Activated CD4-positive, alpha-beta T cell treated with anti-CD3 and anti-CD28 coated beads, Interleukin-2, Interleukin-4, amounts not matched to agents 100 ng/mL and 50 ng/mL, durations not matched to agents 16 hours and 8 hours (primary cell): ENCODE measurements at regions not wholly inside any gene's neighbourhood (a gene's known extent, or its start where the extent isn't known, plus 50 kb on each side); places are given as distances from the start of the nearest gene placed in this dataset.

Experiments
- DNase-seq: peaks from one replicate; pipeline ENCODE4 v3.0.0-alpha.2; 2020; ENCODE audit warnings: low spot score

DNA sequence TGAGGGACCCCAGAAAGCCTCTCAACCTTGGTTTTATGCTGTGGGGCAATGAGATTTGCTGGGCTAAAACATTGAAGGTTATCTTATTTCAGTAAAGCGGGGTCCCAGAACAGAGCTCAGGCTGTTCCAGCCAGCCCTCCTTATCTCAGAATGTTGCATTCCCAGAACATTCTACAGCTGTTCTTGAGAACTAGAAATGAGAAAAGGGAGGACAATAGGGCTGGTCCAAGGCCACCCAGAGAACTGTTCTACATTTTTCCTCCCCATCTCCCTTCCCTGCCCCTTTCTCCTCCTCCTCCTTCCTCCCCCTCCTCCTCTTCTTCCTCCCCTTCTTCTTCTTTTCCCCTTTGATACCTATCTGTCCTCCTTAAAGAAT, 70.4 kb upstream of the SLC7A11 start:
- no peak for DNase-seq

DNA sequence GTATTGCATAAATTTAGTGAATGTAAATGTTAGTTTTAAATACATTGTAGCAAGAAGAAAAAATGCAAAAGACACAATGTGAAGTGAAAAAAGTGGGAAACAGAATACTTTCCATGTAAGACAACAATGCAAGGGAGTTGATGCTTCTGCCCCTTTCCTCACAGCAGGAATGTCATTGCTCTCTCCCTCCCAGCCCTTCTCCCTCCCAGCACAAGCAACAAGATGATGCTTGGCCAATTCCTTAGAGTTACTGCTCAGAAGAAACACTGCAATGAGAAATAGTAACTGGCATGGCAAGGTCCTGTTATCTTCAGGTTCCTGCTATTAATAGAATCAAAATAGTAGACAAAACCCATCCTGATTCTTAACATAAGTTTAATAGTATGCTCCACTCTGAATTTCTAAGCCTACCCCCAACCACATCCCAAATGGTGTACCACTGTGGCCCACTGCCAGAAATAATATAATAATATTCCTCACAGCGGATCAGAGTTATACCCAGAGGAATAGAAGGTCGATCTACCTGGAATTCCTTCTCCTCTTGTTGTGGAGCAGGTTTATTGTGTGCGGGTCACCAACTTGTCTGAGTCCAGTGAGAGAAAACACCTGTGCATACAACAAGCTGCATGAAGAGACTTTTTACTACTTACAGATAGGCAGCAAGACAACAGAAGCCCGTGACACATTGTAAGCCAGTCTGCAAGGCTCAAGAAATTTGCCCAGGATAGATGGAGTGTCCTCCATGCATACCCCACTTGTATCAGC, 69.8 kb upstream of the SLC7A11 start:
- no peak for DNase-seq

DNA sequence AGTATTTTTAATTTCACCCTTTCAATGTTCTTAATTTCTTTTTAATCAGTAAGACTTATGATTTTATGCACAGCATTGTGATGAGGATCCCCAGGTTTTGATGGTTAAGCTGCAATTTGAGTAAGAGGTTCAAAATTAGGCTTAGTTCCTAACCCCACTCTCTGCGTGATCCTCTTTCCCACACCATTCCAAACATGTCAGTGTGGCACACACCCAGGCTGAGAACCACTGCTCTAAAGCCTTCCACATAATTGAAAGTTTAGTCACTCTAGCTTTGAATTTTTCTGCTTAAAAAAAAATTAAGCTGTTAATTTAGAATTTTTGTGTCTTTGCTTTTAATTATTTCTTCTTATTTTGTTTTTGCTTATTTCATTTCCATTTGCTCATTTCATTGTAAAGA, 68.8 kb upstream of the SLC7A11 start:
- DNase-seq = no peak

DNA sequence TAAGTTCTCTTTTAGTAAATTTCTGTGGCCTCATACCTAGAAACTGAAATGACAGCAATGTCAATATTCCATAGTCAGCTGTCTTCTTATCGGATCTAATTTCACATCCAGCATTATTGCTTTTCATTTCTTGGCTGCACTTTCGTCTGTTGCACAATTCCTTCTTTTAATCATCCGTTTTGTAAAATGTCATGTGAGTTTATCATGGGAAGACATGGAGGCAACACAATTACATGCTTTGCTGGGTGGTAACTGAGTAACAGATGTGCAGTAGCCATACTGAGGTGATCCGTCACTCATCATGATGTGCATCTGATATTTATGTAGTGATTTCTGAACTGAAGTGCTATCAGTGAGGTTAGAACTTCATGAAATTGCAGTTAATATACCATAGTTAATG, 68.3 kb upstream of the SLC7A11 start:
- no peak for DNase-seq

DNA sequence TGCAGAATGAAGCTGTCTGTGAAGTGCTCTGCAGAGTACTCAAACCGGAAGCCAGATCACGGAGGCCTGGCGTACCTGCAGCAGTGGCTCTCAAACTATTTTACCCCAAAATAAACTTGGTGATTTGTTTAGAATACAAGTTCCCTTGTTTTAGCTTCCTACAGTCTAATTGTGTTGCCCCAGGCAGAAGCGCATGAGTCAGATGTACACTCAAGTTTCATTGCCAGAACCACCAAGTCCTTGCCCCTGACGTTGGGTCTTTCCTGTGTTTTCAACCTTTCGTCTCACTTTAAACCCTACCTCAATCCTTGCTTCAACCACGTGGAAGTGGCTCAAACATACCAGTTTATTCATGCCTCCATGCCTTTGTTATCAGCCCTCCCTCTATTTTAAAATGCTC, 66.2 kb upstream of the SLC7A11 start:
- no peak for DNase-seq

DNA sequence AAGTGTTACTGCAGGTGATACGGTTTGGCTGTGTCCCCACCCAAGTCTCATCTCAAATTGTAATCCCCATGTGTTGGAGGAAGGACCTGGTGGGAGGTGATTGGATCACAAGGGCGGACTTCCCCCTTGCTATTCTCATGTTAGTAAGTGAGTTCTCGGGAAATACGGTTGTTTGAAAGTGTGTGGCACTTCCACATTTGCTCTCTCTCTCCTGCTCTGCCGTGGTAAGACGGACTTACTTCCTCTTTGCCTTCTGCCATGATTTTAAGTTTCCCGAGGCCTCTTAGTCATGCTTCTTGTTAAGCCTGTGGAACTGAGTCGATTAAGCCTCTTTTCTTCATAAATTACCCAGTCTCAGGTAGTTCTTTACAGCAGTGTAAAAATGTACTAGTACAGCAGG, 65.2 kb upstream of the SLC7A11 start:
- no peak for DNase-seq

DNA sequence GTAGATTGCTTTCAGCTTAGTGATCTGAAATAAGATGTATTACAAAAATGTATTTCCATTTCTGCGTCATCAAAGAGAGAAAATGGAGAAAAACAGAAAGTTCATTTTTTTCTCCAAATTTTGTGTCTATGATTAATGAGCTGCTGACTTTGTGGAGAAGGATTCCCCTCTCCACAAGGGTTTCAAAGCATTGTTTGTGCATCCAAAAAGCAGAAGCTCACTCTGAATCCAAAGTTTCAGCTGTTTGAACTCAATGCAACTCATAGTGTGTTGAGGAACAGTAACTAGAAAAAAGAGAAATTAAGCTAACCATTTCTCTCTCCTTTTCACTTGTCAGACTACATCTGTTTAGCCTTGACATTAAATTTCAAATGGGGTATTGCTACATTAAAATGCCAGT, 62.9 kb upstream of the SLC7A11 start:
- DNase-seq = no peak

DNA sequence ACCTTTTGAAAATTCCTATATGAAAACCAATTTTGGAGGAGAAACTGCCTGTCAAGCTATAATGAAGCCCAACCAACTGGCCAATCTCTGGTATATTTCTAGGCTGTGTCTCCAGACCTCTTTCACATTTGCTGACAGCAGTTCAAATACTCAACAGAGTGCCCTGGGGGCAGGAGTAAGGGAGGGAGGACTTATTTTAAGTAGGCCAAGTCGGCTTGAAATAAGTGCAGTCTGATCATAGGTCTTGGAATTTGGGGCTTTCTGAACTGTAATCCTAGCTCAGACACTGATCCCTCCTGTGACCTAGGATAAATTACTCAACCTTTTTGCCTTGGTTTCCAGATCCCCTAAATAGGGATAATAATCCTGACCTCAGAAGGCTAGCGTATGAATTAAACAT, 59.4 kb upstream of the SLC7A11 start:
- no peak for DNase-seq

DNA sequence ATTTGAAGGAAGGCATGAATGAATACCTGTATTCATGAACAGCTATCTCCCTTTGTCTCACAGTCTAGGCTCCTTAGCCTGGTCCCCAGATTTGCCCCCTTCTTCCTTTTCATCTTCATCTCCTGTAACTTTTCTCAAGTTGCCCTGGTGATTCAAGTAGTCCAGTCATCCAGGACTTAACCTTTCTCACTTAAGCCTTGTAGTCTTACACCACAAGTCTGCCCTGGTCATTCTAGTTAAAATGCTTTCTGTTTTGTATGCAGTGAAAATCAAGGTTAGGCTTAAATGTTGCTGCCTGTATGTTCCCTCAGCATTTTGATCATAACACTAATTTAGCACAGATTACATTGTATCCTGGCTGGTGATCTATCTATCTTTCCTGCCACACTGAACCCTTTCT, 58.5 kb upstream of the SLC7A11 start:
- DNase-seq = no peak

DNA sequence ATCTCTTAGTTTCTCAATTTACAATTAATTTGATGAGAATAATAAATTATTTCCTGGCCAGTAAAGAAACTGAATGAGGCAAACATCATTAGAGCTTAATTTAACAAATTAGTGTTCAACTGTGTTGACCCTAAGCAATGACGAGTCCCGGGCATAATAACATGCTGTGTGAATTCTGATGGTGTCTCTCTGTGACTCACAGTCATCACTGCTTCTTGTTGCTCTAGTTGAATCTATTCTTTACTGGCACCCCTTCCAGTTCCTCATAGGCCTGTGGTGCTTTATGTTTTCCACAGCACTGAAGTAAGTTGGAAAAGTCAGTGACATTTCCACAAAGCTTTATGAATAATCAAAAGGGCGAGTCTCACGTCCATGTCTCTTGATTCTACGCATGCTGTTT, 57.7 kb upstream of the SLC7A11 start:
- no peak for DNase-seq

DNA sequence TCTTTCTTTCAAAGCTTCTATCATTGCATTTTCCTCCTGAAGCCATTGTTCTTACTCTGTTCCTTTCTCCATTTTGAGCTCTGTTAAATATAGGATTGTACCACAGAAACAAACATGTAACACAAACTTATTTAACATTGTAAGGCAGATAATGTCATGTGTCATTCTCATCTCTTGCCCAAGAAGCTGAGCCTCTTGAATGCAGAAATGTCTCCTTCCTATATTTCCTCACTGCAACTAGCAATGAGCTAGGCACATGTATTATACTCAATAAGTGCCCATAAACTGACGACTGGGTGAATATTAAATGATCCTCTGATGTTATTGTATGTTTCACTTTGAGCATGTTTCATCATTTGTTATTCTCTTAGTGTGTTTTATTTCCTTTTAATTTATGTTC, 56.7 kb upstream of the SLC7A11 start:
- DNase-seq = no peak

DNA sequence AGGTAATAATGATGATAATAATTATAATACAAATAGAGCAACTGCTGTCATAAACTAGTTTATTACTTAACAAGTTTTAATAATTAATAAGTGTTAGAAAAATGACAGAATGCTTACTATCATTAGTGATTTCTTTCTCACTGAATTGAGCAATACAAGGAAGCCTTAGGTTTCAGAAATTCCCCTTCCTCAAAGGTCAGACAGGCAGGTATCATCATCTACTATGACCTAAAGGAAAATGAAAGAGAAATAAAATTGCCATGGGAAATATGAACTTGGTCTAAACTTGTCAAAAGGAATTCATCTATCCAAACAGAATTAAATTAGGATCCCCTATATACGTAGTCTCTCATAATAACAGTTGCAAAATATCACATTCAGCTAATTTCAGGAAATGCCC, 56.3 kb upstream of the SLC7A11 start:
- DNase-seq = no peak

DNA sequence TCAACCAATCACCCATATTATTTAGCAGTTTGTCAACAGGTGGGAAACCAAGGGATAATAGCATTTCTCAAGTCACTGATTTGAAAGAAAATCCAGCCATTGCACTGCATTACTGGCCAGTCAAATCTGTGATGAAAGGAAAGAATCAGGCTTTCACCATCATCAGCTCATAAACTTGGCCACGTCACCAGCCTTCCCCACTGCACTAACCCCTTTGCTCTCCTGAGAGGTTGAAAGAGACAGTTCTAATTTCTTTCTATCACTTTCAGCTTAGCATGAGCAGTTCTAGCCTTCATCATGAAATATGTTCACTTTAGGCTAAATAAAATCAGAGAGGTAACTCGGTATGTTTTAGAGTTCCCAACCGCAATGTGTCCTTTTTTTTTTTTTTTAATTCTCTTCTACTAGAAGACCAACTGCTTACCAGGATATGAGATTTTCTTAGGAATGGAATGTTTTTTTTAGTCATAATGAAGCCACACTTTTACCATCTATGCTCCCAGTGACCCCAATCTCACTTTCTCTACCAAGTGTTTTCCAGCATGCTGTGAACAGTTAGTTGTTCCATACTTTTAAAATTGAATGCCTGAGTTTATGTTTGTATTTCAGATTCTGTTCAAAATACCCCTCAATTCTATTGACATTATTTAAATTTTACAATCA, 55.7 kb upstream of the SLC7A11 start:
- DNase-seq = no peak

DNA sequence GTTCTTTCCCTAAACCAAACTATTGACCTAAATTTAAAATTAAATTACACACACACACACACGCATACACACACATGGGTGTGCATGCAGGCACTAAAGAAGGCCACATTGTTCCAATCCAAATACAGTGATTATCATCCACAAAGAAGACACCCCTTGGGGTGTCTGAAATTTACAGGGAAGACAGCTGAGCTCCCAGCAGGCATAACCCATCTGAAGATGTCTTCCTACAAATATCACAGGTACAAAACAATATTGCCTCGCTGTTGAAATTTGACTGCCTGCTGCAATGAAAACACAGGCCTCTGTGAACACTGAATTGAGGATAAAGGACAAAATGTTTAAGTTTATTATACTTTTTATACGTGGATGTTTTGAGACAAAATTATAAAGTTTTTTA, 50.2 kb upstream of the SLC7A11 start:
- DNase-seq = no peak
